Kidney epithelial cell (primary cell): ENCODE measurements at regions not wholly inside any gene's neighbourhood (a gene's known extent, or its start where the extent isn't known, plus 50 kb on each side); places are given as distances from the start of the nearest gene placed in this dataset.

ENCODE experiments used
- DNase-seq: peaks from one replicate; pipeline ENCODE4 v3.0.0-alpha.2; 2010; ENCODE audit warnings: low read depth
- H3K27me3 ChIP-seq: 2 replicates; pipeline ENCODE4 v1.6.0; 2011; ENCODE audit warnings: low read length; ENCODE audit not compliant: control insufficient read depth, insufficient read depth
- H3K36me3 ChIP-seq: 2 replicates; pipeline ENCODE4 v1.5.1; 2011; ENCODE audit warnings: low read length; ENCODE audit not compliant: control insufficient read depth, insufficient read depth
- H3K4me3 ChIP-seq: 2 replicates; pipeline ENCODE4 v1.5.1; 2011; ENCODE audit warnings: low read depth, mild to moderate bottlenecking, control low read depth, low read length
- TF ChIP-seq, protein P1 (sequence below): IDR thresholded peaks from 2 replicates; pipeline ENCODE4 v1.5.1; 2011; ENCODE audit warnings: mild to moderate bottlenecking, moderate library complexity, low read length, control low read depth, inconsistent platforms; ENCODE audit not compliant: insufficient read depth, poor library complexity, severe bottlenecking

DNA sequence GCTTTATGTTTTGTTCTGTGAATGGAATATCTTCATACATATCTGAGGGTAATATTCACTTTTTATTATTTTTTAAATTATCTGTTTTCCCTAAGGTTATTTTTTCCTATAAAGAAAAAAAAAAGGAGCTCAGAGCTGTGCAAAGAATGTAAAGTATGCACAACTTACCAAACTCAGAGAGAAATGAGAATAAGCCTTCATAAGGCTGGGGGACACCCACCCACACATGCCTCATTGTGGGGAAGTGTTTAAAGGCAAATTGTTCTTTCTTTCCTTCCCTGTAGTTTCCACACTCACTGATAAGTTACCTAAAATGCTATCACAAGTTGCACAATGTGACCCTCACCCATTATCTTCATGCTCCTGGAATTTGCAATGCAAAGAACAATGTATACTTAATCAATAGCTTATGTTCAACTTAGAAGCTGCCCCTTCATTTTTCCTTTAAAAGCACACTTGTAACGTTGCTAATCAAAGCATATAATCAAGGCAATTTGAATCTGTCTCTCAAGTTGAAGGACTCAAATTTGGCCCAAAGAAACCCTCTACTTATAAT, 108.1 kb downstream of the GNAT3 start:
- DNase-seq: no peak
- no peaks in the 10 kb centered on the region for H3K36me3 ChIP-seq
- no peak overlapping the region for H3K4me3 ChIP-seq
- H3K27me3 ChIP-seq: no peaks in the 10 kb centered on the region
- TF ChIP-seq, protein P1, sequence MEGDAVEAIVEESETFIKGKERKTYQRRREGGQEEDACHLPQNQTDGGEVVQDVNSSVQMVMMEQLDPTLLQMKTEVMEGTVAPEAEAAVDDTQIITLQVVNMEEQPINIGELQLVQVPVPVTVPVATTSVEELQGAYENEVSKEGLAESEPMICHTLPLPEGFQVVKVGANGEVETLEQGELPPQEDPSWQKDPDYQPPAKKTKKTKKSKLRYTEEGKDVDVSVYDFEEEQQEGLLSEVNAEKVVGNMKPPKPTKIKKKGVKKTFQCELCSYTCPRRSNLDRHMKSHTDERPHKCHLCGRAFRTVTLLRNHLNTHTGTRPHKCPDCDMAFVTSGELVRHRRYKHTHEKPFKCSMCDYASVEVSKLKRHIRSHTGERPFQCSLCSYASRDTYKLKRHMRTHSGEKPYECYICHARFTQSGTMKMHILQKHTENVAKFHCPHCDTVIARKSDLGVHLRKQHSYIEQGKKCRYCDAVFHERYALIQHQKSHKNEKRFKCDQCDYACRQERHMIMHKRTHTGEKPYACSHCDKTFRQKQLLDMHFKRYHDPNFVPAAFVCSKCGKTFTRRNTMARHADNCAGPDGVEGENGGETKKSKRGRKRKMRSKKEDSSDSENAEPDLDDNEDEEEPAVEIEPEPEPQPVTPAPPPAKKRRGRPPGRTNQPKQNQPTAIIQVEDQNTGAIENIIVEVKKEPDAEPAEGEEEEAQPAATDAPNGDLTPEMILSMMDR: no peak

- Histone ChIP-seq H3K36me3 (no peaks in the 10 kb centered on the region), H3K27me3 (no peaks in the 10 kb centered on the region), H3K4me3 (no peak overlapping the region)
- TF ChIP-seq, protein P1: no peak
- no peak for DNase-seq
Measured at GRCh38 chr7:80401708-80402107, 110.2 kb downstream of the GNAT3 start.

DNA sequence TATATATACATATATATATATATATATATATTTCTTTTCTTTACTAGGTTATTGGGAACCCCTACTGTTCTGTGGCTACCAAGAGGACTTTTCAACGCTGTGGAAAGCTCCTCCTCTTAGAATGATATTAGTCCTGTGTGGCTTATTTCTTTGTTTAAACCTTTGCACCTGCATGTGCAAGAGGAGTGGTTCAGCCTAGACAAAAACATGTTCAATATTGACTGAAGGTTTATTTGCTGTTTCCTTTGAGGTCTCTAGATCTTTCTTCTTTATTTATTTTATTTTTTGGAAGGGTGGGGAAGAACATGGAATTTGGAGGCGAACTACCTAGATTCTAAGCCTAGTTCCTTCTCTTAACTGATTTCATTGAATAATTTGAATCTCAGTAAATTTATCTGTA, 118.1 kb downstream of the GNAT3 start:
- Histone ChIP-seq H3K4me3 (no peak overlapping the region), H3K36me3 (no peaks in the 10 kb centered on the region), H3K27me3 (no peaks in the 10 kb centered on the region)
- TF ChIP-seq, protein P1: no peak
- DNase-seq: no peak

GRCh38 chr7:80392229-80393169, 119.4 kb downstream of the GNAT3 start:
- Histone ChIP-seq H3K27me3 (no peaks in the 10 kb centered on the region), H3K4me3 (no peak overlapping the region), H3K36me3 (no peaks in the 10 kb centered on the region)
- TF ChIP-seq, protein P1: peak; percentile 13
- no peak for DNase-seq

DNA sequence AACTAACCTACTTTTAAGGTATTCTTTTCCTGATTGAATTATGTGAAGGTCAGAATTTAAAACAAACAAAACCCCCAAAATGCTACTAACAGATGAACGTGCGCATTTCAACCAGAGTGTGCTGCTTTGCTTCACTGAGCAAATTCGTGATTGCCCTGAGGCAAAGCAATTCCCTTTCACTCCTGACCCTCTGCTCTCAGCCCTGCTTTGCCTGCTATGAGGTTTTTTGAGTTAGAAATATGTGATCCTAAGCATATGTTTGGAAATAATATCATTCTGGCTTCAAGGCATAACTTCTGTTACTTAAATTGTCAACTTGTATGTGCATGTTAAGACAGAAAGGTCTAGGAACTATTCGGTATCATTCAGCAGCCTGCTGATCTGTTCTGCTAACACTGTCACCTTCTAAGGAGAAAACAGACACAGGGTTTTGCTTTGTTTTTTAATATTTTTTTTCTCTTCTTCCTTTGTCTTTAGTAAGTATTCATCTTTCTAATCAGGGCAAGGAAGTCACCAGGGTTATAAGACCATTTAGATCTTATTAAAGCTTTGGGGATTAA, 124.2 kb downstream of the GNAT3 start:
- H3K4me3 ChIP-seq: no peak overlapping the region
- H3K27me3 ChIP-seq: no peaks in the 10 kb centered on the region
- TF ChIP-seq, protein P1: no peak
- DNase-seq: peak; percentile 9
- no peaks in the 10 kb centered on the region for H3K36me3 ChIP-seq
